Neural crest cell (in vitro differentiated cells): ENCODE measurements at regions not wholly inside any gene's neighbourhood (a gene's known extent, or its start where the extent isn't known, plus 50 kb on each side); places are given as distances from the start of the nearest gene placed in this dataset.

Experiments
- DNase-seq: peaks from one replicate; pipeline ENCODE4 v3.0.0; 2021; ENCODE audit warnings: low read depth, mixed read lengths, low spot score
- H3K27ac Mint-ChIP-seq: one replicate; pipeline ENCODE4 v1.8.0; 2021; ENCODE audit warnings: mild to moderate bottlenecking, mixed read lengths; ENCODE audit not compliant: unreplicated experiment
- H3K27me3 Mint-ChIP-seq: 2 replicates; pipeline ENCODE4 v1.8.0; 2021; ENCODE audit warnings: low read depth, mild to moderate bottlenecking, mixed read lengths
- H3K36me3 Mint-ChIP-seq: 2 replicates; pipeline ENCODE4 v1.8.0; 2021; ENCODE audit warnings: low read depth, mild to moderate bottlenecking, mixed read lengths
- H3K4me1 Mint-ChIP-seq: 2 replicates; pipeline ENCODE4 v1.8.0; 2021; ENCODE audit warnings: mixed read lengths
- H3K4me3 Mint-ChIP-seq: one replicate; pipeline ENCODE4 v1.8.0; 2021; ENCODE audit warnings: mild to moderate bottlenecking, mixed read lengths
- H3K9me3 Mint-ChIP-seq: 2 replicates; pipeline ENCODE4 v1.8.0; 2021; ENCODE audit warnings: mixed read lengths
- CTCF ChIP-seq: fragments of 200-600 bp; sonication (generic); conservative IDR thresholded peaks from 2 replicates; pipeline ENCODE4 v1.5.0; 2021; ENCODE audit warnings: antibody characterized with exemption, mild to moderate bottlenecking

DNA sequence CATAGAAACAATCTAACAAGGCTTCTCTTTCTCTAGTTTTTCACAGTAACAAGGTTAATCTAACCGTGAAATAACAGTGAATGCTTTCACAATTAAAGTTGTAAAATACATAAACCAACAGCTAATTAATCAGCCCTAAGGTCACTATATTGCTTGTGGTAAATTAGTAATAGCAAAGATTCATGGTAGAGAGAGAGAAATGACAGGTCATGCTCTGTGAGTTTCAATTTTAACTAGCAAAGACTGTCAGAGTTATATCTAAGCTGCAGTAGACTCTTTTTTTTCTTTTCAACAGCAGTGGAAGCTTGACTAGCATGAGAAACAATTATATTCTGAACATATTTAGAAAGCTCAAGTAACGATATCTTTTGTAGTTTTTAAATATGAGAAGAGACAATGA lies 1068.0 kb downstream of the MAT2B start:
- DNase-seq: no peak
- Mint-ChIP-seq H3K36me3 (no peaks in the 10 kb centered on the region), H3K4me3 (no peak overlapping the region), H3K27ac (no peak overlapping the region), H3K27me3 (no peaks in the 10 kb centered on the region), H3K9me3 (no peaks in the 10 kb centered on the region), H3K4me1 (no peaks in the 10 kb centered on the region)
- TF ChIP-seq CTCF: no peak

DNA sequence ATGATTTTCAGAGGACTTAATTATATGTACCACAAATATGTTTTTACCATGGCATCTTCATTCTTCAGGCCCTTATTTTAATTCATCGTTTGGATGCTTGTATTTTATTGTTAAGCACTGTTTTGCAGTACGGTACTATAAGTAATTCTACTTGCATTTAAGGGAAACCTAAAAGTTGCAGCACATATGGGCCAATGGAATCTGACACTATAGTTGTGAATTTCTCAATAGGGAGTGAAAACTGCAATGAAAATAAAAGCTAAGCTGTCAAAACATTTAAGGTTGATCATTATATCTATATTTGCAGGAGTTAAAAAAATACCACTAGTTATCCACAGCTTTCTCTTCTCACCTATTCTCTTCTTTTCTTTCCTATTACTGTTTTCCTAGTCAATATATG lies 1071.8 kb downstream of the MAT2B start:
- H3K9me3 Mint-ChIP-seq: no peaks in the 10 kb centered on the region
- TF ChIP-seq CTCF: no peak
- DNase-seq: no peak
- H3K27ac Mint-ChIP-seq: no peak overlapping the region
- H3K4me3 Mint-ChIP-seq: no peak overlapping the region
- H3K4me1 Mint-ChIP-seq: no peaks in the 10 kb centered on the region
- H3K36me3 Mint-ChIP-seq: no peaks in the 10 kb centered on the region
- H3K27me3 Mint-ChIP-seq: no peaks in the 10 kb centered on the region

DNA sequence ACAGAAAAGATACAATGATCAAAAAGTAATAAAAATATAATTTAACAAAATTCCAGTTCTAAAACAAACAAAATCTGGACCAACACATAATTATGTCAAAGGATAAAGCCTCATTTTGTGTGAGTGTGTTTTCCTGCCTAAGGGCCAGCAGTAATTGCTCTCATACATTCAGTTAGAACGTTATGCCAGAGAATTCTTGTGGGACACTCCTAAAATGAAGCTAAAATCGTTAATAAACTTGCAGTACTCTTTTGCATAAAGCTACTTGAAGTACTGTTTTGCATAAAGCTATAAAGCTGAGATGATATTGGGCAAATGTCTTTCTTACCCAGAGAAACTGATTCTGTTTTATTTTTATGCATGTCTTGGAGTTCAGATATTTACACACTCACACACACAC lies 1072.3 kb downstream of the MAT2B start:
- H3K9me3 Mint-ChIP-seq: no peaks in the 10 kb centered on the region
- H3K27ac Mint-ChIP-seq: no peak overlapping the region
- no peak overlapping the region for H3K4me3 Mint-ChIP-seq
- no peak for DNase-seq
- no peaks in the 10 kb centered on the region for H3K36me3 Mint-ChIP-seq
- no peaks in the 10 kb centered on the region for H3K4me1 Mint-ChIP-seq
- TF ChIP-seq CTCF: no peak
- H3K27me3 Mint-ChIP-seq: no peaks in the 10 kb centered on the region

DNA sequence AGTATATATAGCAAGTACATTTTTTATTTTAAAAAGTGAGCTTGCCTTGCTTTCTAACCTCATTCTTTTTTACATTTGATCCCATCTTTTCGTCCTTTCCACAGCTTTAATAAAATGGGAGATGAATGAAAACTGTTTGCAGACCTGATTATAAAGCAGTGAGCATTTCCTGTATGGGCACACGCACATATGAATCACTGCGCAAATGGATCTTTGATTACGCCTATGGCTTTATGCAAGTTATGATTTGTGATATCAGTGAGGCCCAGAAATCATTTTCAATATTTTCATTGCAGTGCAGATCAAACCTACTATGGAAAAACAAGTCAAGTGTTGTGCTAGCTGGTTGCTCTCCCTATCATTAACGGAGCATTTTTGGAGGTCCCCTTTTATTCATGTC lies 1073.0 kb downstream of the MAT2B start:
- H3K4me1 Mint-ChIP-seq: no peaks in the 10 kb centered on the region
- no peaks in the 10 kb centered on the region for H3K27me3 Mint-ChIP-seq
- no peaks in the 10 kb centered on the region for H3K9me3 Mint-ChIP-seq
- no peak for TF ChIP-seq CTCF
- no peak for DNase-seq
- H3K27ac Mint-ChIP-seq: no peak overlapping the region
- no peaks in the 10 kb centered on the region for H3K36me3 Mint-ChIP-seq
- H3K4me3 Mint-ChIP-seq: no peak overlapping the region

GRCh38 chr5:164578911-164579310 lies 1073.5 kb downstream of the MAT2B start:
- no peak for DNase-seq
- no peaks in the 10 kb centered on the region for H3K9me3 Mint-ChIP-seq
- no peaks in the 10 kb centered on the region for H3K4me1 Mint-ChIP-seq
- H3K4me3 Mint-ChIP-seq: no peak overlapping the region
- no peak for TF ChIP-seq CTCF
- no peaks in the 10 kb centered on the region for H3K36me3 Mint-ChIP-seq
- H3K27ac Mint-ChIP-seq: no peak overlapping the region
- no peaks in the 10 kb centered on the region for H3K27me3 Mint-ChIP-seq

GRCh38 chr5:164580155-164580554 lies 1074.7 kb downstream of the MAT2B start:
- H3K4me1 Mint-ChIP-seq: no peaks in the 10 kb centered on the region

More at GRCh38 chr5:164580155-164580554, 1074.7 kb downstream of the MAT2B start:
- H3K9me3 Mint-ChIP-seq: no peaks in the 10 kb centered on the region
- H3K27me3 Mint-ChIP-seq: no peaks in the 10 kb centered on the region
- no peak for DNase-seq
- H3K27ac Mint-ChIP-seq: no peak overlapping the region
- no peaks in the 10 kb centered on the region for H3K36me3 Mint-ChIP-seq
- no peak overlapping the region for H3K4me3 Mint-ChIP-seq
- TF ChIP-seq CTCF: no peak
